GM23338 (cell line): ENCODE measurements at regions not wholly inside any gene's neighbourhood (a gene's known extent, or its start where the extent isn't known, plus 50 kb on each side); places are given as distances from the start of the nearest gene placed in this dataset.

ENCODE experiments used
- CTCF ChIP-seq, 2 experiments: fragments of 200-600 bp in 1 of 2; sonication (generic) in 1 of 2; conservative IDR thresholded peaks; 2 replicates each; pipeline versions ENCODE4 v1.5.1 to v1.6.1; 2016 to 2017; ENCODE audit warnings: antibody characterized with exemption in 2 of 2, low read depth in 2 of 2, mild to moderate bottlenecking in 2 of 2, moderate library complexity in 1 of 2
- EZH2 ChIP-seq: fragments of 200-600 bp; sonication (generic); IDR thresholded peaks from one replicate; pipeline ENCODE4 v1.8.0; 2017; ENCODE audit warnings: antibody characterized with exemption, mild to moderate bottlenecking, low read depth; ENCODE audit not compliant: unreplicated experiment
- EZH2phosphoT487 ChIP-seq: fragments of 200-600 bp; sonication (generic); IDR thresholded peaks from one replicate; pipeline ENCODE4 v1.8.1; 2018; ENCODE audit warnings: antibody characterized with exemption; ENCODE audit not compliant: unreplicated experiment
- JUNB ChIP-seq: IDR thresholded peaks from one replicate; pipeline ENCODE4 v1.6.1; 2016; ENCODE audit warnings: antibody characterized with exemption; ENCODE audit not compliant: unreplicated experiment
- REST ChIP-seq: IDR thresholded peaks from one replicate; pipeline ENCODE4 v1.6.1; 2018; ENCODE audit warnings: antibody characterized with exemption; ENCODE audit not compliant: unreplicated experiment
- STAT1 ChIP-seq: IDR thresholded peaks from one replicate; pipeline ENCODE4 v1.6.1; 2016; ENCODE audit warnings: antibody characterized with exemption; ENCODE audit not compliant: unreplicated experiment

GRCh38 chr6:164105705-164106104 is 691.2 kb downstream of the QKI start:
- TF ChIP-seq EZH2phosphoT487, result no peak
- no peak for TF ChIP-seq CTCF (conservative IDR thresholded peaks at IDR 0.05; ENCODE audit: low read depth in 2 of 2)
- TF ChIP-seq EZH2, result no peak
- no peak for TF ChIP-seq REST
- no peak for TF ChIP-seq JUNB
- TF ChIP-seq STAT1, result no peak
